GM12872 (cell line): ENCODE measurements at regions not wholly inside any gene's neighbourhood (a gene's known extent, or its start where the extent isn't known, plus 50 kb on each side); places are given as distances from the start of the nearest gene placed in this dataset.

Experiments
- CTCF ChIP-seq: IDR thresholded peaks from 3 replicates; pipeline ENCODE4 v1.5.1; 2011; ENCODE audit warnings: low read depth, mild to moderate bottlenecking, low read length, moderate library complexity; ENCODE audit not compliant: insufficient read depth

GRCh38 chr4:184932343-184932742 is 85.9 kb upstream of the HELT start:
- TF ChIP-seq CTCF, result no peak

GRCh38 chr4:184933311-184933710 is 85.0 kb upstream of the HELT start:
- TF ChIP-seq CTCF, result no peak

- no peak for TF ChIP-seq CTCF
Measured at GRCh38 chr4:184934184-184934583, 84.1 kb upstream of the HELT start.

GRCh38 chr4:184934961-184935360 is 83.3 kb upstream of the HELT start:
- no peak for TF ChIP-seq CTCF

GRCh38 chr4:184936071-184936470 is 82.2 kb upstream of the HELT start:
- TF ChIP-seq CTCF, result no peak

GRCh38 chr4:184937030-184937710 is 81.1 kb upstream of the HELT start:
- no peak for TF ChIP-seq CTCF

- no peak for TF ChIP-seq CTCF
Measured at GRCh38 chr4:184937745-184938144, 80.5 kb upstream of the HELT start.
